ENCODE measurements at regions not wholly inside any gene's neighbourhood (a gene's known extent, or its start where the extent isn't known, plus 50 kb on each side); places are given as distances from the start of the nearest gene placed in this dataset.

- DNase-seq: no peak
Observed at GRCh38 chr2:2985020-2985419, 392.6 kb downstream of the EIPR1 start.

- DNase-seq: no peak
Observed at GRCh38 chr2:2981000-2981399, 396.6 kb downstream of the EIPR1 start.

- DNase-seq: no peak
Observed at GRCh38 chr2:2974982-2975381, 402.6 kb downstream of the EIPR1 start.

- no peak for DNase-seq
Observed at GRCh38 chr2:2960441-2961133, 417.0 kb downstream of the EIPR1 start.

GRCh38 chr2:2950403-2950952 lies 427.1 kb downstream of the EIPR1 start:
- no peak for DNase-seq

GRCh38 chr2:2947406-2947805 lies 430.2 kb downstream of the EIPR1 start:
- DNase-seq: no peak

GRCh38 chr2:2942906-2943305 lies 434.7 kb downstream of the EIPR1 start:
- no peak for DNase-seq

GRCh38 chr2:2942225-2942624 lies 435.4 kb downstream of the EIPR1 start:
- DNase-seq: no peak

GRCh38 chr2:2941205-2941604 lies 436.4 kb downstream of the EIPR1 start:
- DNase-seq: no peak

GRCh38 chr2:2940702-2941101 lies 436.9 kb downstream of the EIPR1 start:
- DNase-seq: no peak

GRCh38 chr2:2940061-2940460 lies 437.6 kb downstream of the EIPR1 start:
- DNase-seq: no peak

- DNase-seq: no peak
Observed at GRCh38 chr2:2939078-2939795, 438.4 kb downstream of the EIPR1 start.

GRCh38 chr2:2938481-2938880 lies 439.1 kb downstream of the EIPR1 start:
- no peak for DNase-seq

- DNase-seq: no peak
Observed at GRCh38 chr2:2935445-2936149, 442.0 kb downstream of the EIPR1 start.

- DNase-seq: no peak
Observed at GRCh38 chr2:2933426-2933825, 444.2 kb downstream of the EIPR1 start.

GRCh38 chr2:2932692-2933305 lies 444.8 kb downstream of the EIPR1 start:
- no peak for DNase-seq

- DNase-seq: no peak
Observed at GRCh38 chr2:2932189-2932588, 445.4 kb downstream of the EIPR1 start.

GRCh38 chr2:2931318-2932075 lies 446.1 kb downstream of the EIPR1 start:
- DNase-seq: no peak

- DNase-seq: no peak
Observed at GRCh38 chr2:2930841-2931240, 446.8 kb downstream of the EIPR1 start.

GRCh38 chr2:2926858-2927175 lies 450.8 kb downstream of the EIPR1 start:
- DNase-seq: no peak

GRCh38 chr2:2926009-2926857 lies 451.4 kb downstream of the EIPR1 start:
- no peak for DNase-seq

GRCh38 chr2:2922156-2922555 lies 455.5 kb downstream of the EIPR1 start:
- DNase-seq: no peak
